Ectodermal cell (in vitro differentiated cells): ENCODE measurements at regions not wholly inside any gene's neighbourhood (a gene's known extent, or its start where the extent isn't known, plus 50 kb on each side); places are given as distances from the start of the nearest gene placed in this dataset.

Experiments
- H3K27ac ChIP-seq: 2 replicates; pipeline ENCODE4 v1.7.0; 2013; ENCODE audit warnings: mild to moderate bottlenecking, low read depth, low read length; ENCODE audit not compliant: insufficient read depth, poor library complexity, severe bottlenecking
- H3K27me3 ChIP-seq: 2 replicates; pipeline ENCODE4 v1.7.0; 2013; ENCODE audit warnings: mild to moderate bottlenecking, low read length; ENCODE audit not compliant: insufficient read depth, control insufficient read depth, poor library complexity, severe bottlenecking
- H3K36me3 ChIP-seq: one replicate; pipeline ENCODE4 v1.7.0; 2013; ENCODE audit warnings: low read length; ENCODE audit not compliant: control insufficient read depth, insufficient read depth
- H3K4me1 ChIP-seq: one replicate; pipeline ENCODE4 v1.7.0; 2013; ENCODE audit warnings: low read length; ENCODE audit not compliant: control insufficient read depth, insufficient read depth
- H3K4me3 ChIP-seq: 2 replicates; pipeline ENCODE4 v1.7.0; 2013; ENCODE audit warnings: low read depth, low read length, control low read depth; ENCODE audit not compliant: insufficient read depth
- H3K9me3 ChIP-seq: 2 replicates; pipeline ENCODE4 v1.7.0; 2013; ENCODE audit warnings: mild to moderate bottlenecking, low read length, moderate library complexity; ENCODE audit not compliant: control insufficient read depth
- WGBS, 2 experiments: methylation state at CpG; one replicate each; pipeline ENCODE4 v1.1.7; 2013; ENCODE audit warnings: missing lambda C conversion rate in 2 of 2; 5-methylcytosine and 5-hydroxymethylcytosine counted together

- no peaks in the 10 kb centered on the region for H3K27me3 ChIP-seq
- 77 to 86% methylated on average over 5 of the region's 5 CpGs for WGBS, 2 experiments
- H3K4me1 ChIP-seq, result no peaks in the 10 kb centered on the region
- no peaks in the 10 kb centered on the region for H3K36me3 ChIP-seq
- H3K4me3 ChIP-seq, result no peak overlapping the region
- no peaks in the 10 kb centered on the region for H3K9me3 ChIP-seq
- H3K27ac ChIP-seq, result no peak overlapping the region
These were observed 87.8 kb downstream of the LRATD1 start for GRCh38 chr2:14720319-14720718.

- WGBS, 2 experiments, result 80 to 87% methylated on average over 1 to 2 of the region's 2 CpGs
- no peak overlapping the region for H3K27ac ChIP-seq
These were observed 88.2 kb downstream of the LRATD1 start for GRCh38 chr2:14720739-14721138.

GRCh38 chr2:14722904-14723570 lies 90.5 kb downstream of the LRATD1 start:
- Histone ChIP-seq H3K4me3 (no peak overlapping the region), H3K9me3 (no peaks in the 10 kb centered on the region), H3K27me3 (no peaks in the 10 kb centered on the region), H3K36me3 (no peaks in the 10 kb centered on the region), H3K4me1 (no peaks in the 10 kb centered on the region), H3K27ac (no peak overlapping the region)
- WGBS, 2 experiments, result 64 to 74% methylated on average over 2 to 3 of the region's 3 CpGs

More at GRCh38 chr2:14720739-14721138, 88.2 kb downstream of the LRATD1 start:
- no peaks in the 10 kb centered on the region for H3K36me3 ChIP-seq
- H3K4me1 ChIP-seq, result no peaks in the 10 kb centered on the region
- no peaks in the 10 kb centered on the region for H3K9me3 ChIP-seq
- H3K27me3 ChIP-seq, result no peaks in the 10 kb centered on the region
- no peak overlapping the region for H3K4me3 ChIP-seq

GRCh38 chr2:14723684-14724083 lies 91.2 kb downstream of the LRATD1 start:
- H3K4me3 ChIP-seq, result no peak overlapping the region
- H3K27me3 ChIP-seq, result no peaks in the 10 kb centered on the region
- no peaks in the 10 kb centered on the region for H3K9me3 ChIP-seq
- H3K4me1 ChIP-seq, result no peaks in the 10 kb centered on the region
- no peak overlapping the region for H3K27ac ChIP-seq
- 82 to 85% methylated on average over 5 of the region's 5 CpGs for WGBS, 2 experiments
- H3K36me3 ChIP-seq, result no peaks in the 10 kb centered on the region

- H3K36me3 ChIP-seq, result no peaks in the 10 kb centered on the region
- no peaks in the 10 kb centered on the region for H3K9me3 ChIP-seq
- H3K27ac ChIP-seq, result no peak overlapping the region
- no peaks in the 10 kb centered on the region for H3K27me3 ChIP-seq
- no peak overlapping the region for H3K4me3 ChIP-seq
- 79 to 94% methylated on average over 4 of the region's 4 CpGs for WGBS, 2 experiments
- no peaks in the 10 kb centered on the region for H3K4me1 ChIP-seq
These were observed 103.2 kb downstream of the LRATD1 start for GRCh38 chr2:14735696-14736095.

- 63 to 82% methylated on average over 1 of the region's 1 CpG for whole genome bisulfite sequencing, 2 experiments
- Histone ChIP-seq H3K36me3 (no peaks in the 10 kb centered on the region), H3K9me3 (no peaks in the 10 kb centered on the region), H3K4me3 (no peak overlapping the region), H3K27ac (no peak overlapping the region), H3K27me3 (no peaks in the 10 kb centered on the region), H3K4me1 (no peaks in the 10 kb centered on the region)
These were observed 104.7 kb downstream of the LRATD1 start for GRCh38 chr2:14737201-14737600.

GRCh38 chr2:14743861-14744260 lies 111.3 kb downstream of the LRATD1 start:
- 83 to 95% methylated on average over 1 of the region's 1 CpG for WGBS, 2 experiments
- Histone ChIP-seq H3K4me1 (no peaks in the 10 kb centered on the region), H3K4me3 (no peak overlapping the region), H3K27me3 (no peaks in the 10 kb centered on the region), H3K9me3 (no peaks in the 10 kb centered on the region), H3K36me3 (no peaks in the 10 kb centered on the region), H3K27ac (no peak overlapping the region)

- 92 to 93% methylated on average over 9 of the region's 9 CpGs for WGBS, 2 experiments
- Histone ChIP-seq H3K4me1 (no peaks in the 10 kb centered on the region), H3K4me3 (no peak overlapping the region), H3K36me3 (no peaks in the 10 kb centered on the region), H3K27me3 (no peaks in the 10 kb centered on the region), H3K27ac (no peak overlapping the region), H3K9me3 (no peaks in the 10 kb centered on the region)
These were observed 113.0 kb downstream of the LRATD1 start for GRCh38 chr2:14745288-14746076.

GRCh38 chr2:14746133-14746532 lies 113.6 kb downstream of the LRATD1 start:
- Histone ChIP-seq H3K27ac (no peak overlapping the region), H3K4me3 (no peak overlapping the region), H3K27me3 (no peaks in the 10 kb centered on the region), H3K4me1 (no peaks in the 10 kb centered on the region), H3K36me3 (no peaks in the 10 kb centered on the region), H3K9me3 (no peaks in the 10 kb centered on the region)
- WGBS, 2 experiments, result 92 to 93% methylated on average over 7 of the region's 7 CpGs

GRCh38 chr2:14747447-14747846 lies 114.9 kb downstream of the LRATD1 start:
- H3K27ac ChIP-seq, result no peak overlapping the region
- no peaks in the 10 kb centered on the region for H3K4me1 ChIP-seq
- H3K36me3 ChIP-seq, result no peaks in the 10 kb centered on the region
- WGBS, 2 experiments, result 92% methylated on average over 4 to 5 of the region's 5 CpGs
- no peaks in the 10 kb centered on the region for H3K27me3 ChIP-seq
- H3K9me3 ChIP-seq, result no peaks in the 10 kb centered on the region
- no peak overlapping the region for H3K4me3 ChIP-seq
